ENCODE measurements at regions not wholly inside any gene's neighbourhood (a gene's known extent, or its start where the extent isn't known, plus 50 kb on each side); places are given as distances from the start of the nearest gene placed in this dataset.
A peak's percentile ranks its signal among the peaks of the same experiment; 100 is the strongest.
"Not testable (repeated sequence)": the region's sequence is repeated elsewhere in the genome, so short reads cannot be mapped to it uniquely, and the experiment has no call there.

DNA sequence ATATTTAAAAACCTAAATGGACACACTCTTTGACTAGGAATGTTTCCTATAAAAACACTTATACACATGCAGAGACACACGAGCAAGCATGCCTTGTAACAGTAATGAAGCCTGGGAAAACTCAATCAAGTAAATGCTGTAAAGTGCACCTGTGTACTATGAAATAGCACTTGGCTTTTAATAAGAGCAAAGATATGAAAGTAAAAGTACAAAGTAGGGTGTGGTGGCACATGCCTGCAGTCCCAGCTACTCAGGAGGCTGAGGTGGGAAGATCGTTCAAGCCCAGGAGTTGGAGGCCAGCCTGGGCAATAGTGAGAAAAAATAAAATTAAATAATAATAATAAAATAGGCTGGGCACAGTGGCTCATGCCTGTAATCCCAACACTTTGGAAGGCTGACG, 166.9 kb upstream of the GRK3 start:
- no peak for DNase-seq

DNA sequence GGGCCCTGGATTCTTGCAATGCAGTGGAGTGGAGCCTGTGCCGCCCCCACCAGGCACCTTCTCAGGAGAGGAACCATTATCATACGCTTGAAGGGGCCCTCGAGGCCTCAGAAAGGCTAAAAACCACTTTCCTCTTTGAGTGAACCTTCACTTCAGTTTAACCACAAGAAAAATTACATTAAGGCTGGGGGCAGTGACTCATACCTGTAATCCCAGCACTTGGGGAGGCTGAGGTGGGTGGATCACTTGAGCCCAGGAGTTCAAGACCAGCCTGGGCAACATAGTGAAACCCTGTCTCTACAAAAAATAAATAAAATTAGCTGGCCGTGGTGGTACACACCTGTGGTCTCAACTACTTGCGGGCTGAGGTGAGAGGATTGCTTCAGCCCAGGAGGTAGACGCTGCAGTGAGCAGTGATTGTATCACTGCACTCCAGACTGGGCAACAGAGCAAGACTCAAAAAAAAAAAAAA, 165.8 kb upstream of the GRK3 start:
- peak in 1 of 2 experiments; percentile 11 for DNase-seq

DNA sequence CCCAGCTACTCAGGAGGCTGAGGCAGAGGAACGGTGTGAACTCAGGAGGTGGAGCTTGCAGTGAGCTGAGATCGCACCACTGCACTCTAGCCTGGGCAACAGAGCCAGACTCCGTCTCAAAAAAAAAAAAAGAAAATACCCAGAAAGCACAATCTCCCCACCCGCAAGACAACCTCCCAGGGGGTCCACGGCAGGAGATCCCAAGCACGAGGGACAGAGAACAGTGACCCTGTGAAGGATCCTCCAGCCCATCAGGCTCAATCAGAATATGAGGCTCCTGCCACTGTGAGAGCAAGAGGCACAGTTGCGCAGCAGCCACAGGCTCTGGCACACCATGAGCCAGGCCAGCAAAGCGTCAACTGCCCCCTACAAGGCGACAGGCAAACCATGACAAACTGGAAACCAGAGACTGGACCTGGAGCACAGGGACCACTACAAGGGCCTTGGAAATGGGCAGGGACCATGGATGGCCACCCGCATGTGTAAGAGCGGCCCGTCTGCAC, 164.8 kb upstream of the GRK3 start:
- DNase-seq, result no peak

DNA sequence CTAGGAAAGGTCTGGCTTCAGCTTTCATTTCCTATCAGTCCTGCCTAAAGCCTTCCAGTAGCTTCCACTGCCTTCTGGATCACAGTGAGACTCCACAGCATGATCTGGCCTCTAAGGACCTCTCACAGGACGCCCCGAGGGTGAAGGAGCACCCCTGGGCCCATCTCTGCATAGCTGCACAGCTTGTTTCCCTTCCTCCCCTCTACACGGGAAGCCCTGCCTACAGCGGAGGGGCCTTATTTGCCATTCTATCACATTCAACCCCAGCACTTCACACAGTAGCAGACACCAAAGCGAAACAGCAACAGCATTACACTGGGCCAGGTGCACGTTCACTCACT, 162.3 kb upstream of the GRK3 start:
- no peak for DNase-seq

DNA sequence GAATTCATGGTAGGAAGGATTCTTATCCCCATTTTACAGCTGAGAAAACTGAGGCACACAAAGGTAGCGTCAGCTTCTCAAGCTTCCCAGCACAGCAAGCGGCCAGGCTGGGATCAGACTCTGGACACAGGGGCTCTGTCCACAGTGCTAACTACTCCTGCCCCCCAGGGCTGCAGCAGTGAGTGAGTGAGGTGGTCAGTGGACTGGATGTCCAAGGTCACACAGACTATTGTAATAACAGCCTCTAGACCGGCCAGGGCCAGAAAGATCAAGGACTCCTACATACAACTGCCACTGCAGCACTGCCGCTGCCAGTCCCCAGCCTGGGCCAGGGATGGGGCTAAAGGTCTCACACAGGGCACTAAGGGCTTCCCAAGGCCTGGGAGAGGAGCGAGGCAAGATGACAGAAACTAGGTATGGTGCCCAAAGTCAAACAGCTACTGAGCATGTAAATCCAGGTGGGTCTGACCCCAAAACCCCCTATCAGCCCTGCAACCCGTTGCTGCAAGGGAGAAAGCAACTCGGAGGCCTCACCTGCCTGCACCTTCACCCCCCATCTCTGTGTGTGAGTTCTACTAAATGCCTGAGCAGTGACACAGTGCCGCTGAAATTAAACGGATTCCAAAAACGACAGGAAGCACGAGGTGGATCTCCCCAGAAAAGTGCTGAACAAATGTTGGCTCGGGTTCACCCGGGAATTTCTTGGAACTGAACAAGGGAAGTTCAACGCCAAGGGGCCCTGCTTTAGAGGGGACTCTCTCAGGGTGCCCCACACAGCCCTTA, 161.8 kb upstream of the GRK3 start:
- no peak for DNase-seq

DNA sequence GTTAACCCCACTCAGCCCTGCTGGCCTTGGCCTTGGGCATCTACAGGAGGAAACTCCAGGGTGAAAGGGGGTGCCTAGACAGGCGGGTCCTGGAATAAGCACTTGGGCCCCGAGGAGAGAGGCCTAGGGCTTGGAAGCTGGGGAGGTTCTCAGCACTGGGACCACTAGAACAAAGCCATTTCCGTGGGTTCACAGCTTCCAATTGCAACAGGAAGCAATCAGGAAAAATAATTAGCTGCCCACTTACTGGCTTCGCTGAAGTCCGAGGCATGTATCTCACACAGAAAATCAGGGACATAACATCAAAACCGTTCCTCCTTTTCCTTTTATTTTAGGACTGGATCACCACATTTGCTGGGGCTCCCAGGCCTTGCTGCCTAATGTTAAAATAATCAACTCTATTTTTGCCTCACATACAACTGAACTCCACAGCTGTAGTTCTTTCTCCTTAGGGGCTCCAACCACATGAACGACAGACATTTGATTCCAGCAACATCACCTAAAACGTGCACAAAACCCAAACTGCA, 161.1 kb upstream of the GRK3 start:
- no peak for DNase-seq

DNA sequence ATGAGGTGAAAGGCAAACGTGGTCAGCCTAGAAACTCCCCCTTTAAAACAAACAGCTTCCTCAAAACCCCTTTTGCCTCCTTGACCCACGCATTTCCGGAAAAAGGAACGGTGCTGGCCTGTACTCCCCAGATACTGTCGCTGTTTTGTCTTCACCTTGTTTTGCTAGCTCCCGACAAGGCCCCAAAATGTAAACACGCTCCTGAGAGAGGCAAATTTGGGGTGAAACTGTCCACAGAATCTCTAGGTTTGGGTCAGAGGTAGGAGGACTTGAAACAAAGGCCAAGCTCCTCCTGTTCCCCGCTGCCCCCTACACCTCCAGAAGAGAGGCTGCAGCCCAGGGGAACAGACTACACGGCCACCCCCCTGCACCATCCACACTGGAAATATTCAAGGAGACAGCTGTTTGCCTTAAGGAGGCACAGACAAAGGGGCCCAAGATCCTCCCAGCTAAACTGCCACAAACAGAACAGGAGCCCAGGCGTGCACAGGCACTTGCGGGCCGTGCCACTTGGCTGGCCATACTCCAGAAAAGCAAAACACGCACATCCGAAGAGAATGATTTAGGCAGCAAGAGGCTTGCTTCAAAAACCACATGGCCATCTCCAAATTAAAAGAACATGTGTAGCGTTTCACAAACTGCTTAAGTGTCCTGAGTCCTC, 160.5 kb upstream of the GRK3 start:
- DNase-seq, result no peak

DNA sequence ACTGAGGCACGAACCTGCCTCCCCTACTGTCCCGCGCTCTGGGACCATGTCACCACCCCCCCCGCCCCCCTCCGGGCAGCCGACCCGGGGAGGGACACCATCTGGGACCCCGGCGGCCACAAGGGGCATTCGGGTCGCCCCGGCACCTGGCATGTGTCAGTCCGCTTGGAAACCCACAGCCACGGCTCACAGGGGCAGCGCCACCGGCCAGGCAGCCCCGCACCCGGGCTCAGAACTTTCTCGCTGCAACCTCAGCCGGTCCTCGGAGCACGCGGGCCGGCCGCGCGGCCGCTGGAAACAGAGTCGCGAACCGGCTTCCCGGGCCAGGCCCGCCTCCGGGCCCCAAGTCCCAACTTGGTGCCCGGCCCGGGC, 159.9 kb upstream of the GRK3 start:
- DNase-seq, result no peak

DNA sequence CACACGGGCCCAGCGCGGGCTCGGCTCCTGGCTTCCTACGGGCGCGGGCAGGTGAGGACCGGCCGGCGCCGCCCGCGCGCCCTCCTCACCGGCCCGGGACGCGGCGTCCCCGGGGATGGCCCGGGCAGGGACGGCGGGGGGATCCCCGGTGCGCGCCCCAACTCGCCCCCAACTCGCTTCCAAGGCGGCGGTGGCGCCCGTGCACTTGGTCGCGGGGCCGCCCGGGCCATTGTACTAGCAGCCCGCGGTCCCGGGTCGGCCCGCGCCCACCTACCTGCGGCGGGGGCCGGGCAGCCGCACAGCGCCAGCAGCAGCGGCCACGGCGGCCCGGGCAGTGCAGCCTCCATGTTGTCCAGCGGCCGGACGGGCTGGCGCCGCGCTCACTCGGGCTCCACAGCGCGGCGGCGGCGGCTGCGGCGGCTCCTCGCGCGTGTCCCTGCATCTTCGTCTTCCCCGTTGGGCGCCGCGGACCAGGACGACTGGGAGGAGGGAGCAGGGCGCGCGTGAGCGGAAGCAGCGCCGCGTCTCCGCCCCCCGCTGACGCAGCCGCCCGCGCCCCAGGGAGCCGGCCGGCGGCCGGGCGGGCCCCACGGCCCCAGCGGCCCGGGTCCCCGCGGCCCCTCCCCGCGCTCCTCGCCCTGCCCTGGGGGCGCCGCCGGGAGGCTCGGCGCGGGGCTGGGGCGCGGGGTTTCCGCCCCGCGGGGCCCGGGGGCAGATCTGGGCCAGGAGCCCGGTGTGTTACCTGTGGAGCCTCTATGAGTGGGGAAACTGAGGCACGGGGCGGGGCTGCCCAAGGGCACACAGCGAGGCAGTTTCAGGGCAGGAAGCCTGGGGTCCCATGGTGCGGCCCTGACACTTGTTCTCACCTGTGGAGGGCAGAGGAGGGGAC, 159.3 kb upstream of the GRK3 start:
- peak; percentile 61 to 70 for DNase-seq

DNA sequence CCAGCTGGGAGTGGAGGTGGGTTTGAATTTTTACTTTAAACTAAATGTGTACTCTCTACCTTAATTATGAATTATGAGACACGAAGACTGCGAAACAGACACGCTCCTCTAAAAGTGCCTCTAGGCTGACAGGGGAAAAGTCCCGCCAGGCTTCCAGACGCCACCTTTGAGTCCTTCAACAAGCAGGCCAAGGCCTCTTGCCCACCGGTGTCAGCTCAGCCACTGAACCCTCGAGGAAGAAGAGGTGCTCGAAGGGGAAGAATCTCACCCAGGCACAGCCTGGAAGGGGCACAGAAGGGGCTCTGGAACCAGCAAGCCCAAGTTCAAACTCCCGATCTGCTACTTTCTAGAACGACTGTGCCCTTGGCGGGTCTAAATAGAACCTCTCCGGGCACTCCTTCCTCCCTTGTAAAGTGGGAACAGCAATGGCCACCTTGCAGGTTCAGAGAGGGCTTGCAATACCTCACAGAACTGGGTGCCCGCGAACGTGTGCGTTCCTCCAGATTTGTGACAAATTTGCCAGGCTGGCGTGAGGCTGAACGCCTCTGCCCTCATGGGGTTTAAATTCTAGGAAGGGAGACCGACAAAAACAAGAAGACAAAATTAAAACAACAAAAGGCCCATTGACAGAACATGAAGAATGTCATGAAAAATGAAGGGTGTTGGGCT, 158.5 kb upstream of the GRK3 start:
- DNase-seq, result no peak

DNA sequence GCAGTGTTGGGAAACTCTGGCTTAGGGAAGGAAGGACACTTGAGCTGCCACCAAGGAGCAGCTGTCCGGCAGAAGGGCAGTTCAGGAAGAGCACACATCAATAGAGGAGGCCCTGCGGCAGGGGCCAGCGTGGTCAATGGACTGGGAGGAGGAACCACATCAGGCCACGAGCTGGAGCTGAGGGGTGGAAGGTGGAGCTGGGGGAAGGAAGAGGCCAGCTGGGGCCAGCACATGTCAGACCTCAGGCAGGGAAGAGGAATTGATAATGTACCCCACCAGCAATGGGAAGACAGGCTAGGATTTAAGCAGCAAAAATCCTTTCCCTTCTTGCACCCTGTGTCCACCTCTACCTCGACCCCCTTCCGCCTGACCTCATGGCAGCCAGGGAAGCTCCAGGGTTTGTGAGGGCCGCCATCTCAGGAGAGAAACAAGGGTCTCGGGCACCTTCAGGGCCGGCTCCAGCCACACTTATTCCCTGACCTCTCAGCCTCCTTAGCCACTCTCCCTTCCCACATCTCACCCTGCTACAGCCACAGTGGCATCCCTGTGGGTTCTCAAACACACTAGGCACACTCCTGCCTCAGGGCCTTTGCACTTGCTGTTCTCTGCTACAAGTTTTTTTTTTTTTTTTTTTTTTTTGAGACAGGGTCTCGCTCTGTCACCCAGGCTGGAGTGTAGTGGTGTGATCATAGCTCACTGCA, 157.8 kb upstream of the GRK3 start:
- no peak for DNase-seq

DNA sequence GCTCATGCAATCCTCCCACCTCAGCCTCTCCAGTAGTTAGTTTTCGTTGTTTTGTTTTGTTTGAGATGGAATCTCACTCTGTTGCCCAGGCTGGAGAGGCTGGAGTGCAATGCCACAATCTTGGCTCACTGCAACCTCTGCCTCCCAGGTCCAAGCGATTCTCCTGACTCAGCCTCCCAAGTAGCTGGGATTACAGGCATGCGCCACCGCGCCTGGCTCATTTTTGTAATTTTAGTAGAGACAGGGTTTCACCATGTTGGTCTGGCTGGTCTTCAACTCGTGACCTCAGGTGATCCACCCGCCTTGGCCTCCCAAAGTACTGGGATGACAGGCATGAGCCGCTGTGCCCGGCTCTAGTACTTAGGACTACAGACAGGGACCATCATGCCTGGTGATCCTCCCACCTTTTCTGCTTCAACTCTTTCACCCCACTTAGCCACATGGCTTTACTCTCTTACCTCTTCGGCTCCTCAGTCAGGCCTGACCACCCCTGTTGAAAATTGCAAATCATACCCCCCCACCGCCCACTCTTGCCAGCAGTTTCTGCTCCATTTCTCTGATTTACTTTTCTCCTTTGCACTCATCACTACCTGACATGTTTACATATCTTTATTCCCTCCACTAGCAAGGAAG, 157.1 kb upstream of the GRK3 start:
- no peak for DNase-seq

DNA sequence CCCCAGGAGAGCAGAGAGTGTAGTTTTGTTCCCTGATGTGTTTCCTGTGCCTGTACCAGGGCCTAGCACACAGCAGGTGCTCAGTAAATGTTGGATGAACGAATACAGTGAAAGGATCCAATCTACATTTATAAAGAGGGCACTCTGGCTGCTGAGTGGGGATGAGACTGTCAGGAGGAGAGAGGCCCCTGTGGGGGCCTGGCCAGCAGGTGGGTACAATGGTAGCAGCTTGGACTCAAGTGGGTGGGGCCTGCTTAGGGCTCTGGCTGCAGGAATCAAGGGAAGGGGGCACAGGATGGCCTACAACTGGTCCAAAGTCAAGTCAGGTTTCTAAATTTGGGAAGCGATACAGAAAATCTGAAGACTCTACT, 156.6 kb upstream of the GRK3 start:
- no peak for DNase-seq

DNA sequence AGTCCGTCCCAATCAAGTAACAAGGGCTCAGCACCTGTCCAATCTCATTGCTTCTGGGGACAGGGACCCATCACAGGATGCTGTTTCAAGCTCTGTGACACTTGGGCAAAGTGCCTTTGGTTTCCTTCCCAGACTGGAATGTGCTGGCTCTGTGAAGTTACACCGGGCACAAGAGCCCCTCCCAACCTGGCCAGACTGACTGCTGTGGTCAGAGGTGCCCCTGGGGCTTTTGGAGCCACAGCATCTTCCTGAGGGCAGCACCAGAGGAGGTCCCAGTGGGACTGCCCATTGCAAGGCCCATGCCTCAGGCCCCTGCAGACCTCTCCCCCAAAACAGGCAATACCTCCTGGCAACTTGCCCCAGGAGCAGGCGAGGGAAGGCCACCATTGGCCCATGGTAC, 155.2 kb upstream of the GRK3 start:
- no peak for DNase-seq

DNA sequence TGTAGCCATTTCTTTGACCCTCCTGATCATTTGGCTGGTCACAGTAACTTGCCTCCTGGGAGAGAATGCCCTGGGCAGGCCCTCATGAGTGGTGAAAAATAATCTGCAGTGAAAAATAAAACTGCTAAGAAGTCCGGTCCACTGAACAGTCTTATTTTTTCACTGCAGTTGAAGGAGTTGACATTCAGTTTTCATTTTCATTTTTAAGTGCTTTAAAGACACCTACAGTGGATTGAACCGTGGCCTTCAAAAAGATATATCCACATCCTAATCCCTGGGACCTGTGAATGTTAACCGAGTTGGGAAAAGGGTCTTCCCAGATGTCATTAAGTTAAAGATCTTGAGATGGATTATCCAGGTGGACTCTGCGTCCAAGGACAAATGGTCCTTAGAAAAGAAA, 153.6 kb upstream of the GRK3 start:
- no peak for DNase-seq

DNA sequence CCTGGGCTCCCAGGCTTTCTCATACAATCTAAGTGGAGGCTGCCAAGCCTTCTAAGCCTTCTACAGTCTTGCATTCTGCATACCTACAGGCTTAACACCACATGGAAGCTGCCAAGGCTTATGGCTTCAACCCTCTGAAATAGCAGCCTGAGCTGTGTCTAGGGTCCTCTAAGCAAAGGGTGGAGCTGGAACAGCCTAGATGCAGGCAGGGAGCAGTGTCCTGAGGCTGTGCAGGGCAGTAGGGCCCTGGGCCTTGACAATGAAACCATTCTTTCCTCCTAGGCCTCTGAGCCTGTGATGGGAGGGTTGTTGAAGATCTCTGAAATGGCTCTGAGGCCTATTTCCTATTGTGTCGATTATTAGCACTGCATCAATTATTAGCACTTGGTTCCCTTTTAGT, 150.9 kb upstream of the GRK3 start:
- DNase-seq, result no peak

DNA sequence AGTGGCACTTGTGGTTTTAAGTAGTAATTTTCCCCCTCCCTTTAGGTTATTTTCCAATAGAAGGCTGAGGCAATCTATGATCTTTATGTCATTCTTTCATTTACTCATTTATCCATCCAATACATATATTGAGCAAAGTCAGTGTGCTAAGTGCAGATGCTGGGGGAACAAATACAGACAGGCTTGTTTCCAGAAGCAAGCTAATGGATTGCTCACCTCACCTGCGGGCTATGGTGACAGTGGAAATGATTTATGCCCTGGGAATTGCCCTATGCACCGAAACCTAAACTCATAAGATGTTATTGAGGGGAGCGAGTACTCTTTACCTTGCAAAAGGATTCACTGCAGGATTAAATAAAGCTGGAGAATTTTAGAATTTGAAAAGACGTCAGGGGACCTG, 148.7 kb upstream of the GRK3 start:
- DNase-seq, result not testable (repeated sequence)

DNA sequence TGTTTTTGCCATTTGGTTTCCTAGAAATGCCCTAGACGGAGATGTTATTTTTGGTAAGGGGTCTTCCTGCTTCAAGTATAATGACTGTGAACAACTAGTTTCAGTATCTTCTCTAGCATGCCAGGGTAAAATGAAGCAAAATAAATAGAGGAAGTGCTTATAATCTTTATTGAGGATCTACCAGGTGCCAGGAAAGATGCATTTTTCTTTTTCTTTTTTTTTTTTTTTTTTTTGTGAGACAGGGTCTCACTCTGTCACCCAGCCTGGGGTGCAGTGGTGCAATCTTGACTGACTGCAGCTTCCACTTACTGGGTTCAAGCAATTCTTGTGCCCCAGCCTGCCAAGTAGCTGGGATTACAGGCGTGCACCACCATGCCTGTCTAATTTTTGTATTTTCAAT, 146.6 kb upstream of the GRK3 start:
- DNase-seq, result not testable (repeated sequence)

DNA sequence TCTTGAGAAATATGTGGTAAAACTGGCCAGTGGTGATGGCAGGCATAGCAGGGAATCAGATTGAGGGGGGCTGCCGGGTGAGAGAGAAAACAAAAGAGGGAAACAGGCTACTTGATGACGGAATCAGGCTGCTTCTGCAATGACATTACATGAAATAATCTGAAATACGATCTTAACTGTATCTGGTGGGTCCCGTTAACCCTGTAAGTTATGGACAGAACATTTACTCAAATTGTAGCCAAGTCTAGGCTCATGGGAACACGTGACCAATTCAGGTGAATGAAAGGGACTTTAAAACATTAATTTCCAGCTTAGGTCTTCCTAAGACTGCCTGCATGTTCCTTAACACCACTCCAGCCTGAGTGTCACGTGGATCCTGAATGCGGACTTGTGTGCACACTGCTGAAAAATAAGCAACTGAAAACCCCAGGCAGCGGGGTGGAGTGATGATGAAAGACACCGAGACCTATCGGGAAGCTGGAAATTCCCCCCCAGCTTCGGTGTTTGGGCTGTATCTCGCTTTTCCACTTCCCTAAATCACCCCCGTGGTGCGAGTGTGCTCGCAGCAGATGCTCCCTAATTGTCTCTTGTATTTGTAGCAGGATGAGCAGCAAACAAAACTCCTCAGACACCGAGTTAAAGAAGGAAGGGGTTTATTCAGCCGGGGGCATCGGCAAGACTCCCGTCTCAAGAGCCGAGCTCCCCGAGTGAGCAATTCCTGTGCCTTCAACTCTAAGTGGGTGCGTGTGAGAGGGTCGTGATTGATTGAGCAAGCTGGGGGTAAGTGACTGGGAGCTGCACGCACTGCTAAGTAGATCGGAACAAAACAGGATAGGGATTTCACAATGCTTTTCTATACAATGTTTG, 145.0 kb upstream of the GRK3 start:
- no peak for DNase-seq

DNA sequence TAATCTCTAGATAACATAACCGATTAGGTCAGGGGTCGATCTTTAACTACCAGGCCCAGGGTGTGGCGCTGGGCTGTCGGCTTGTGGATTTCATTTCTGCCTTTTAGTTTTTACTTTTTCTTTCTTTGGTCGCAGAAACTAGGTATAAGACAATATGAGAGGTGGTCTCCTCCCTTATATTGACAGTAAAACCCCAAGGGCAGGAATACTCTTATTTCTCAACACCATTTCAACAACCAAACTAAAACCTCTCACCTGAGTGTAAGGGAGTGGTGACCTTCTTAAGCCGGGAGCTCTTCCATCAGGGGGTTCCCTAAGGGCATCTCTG, 144.4 kb upstream of the GRK3 start:
- DNase-seq, result not testable (repeated sequence)

DNA sequence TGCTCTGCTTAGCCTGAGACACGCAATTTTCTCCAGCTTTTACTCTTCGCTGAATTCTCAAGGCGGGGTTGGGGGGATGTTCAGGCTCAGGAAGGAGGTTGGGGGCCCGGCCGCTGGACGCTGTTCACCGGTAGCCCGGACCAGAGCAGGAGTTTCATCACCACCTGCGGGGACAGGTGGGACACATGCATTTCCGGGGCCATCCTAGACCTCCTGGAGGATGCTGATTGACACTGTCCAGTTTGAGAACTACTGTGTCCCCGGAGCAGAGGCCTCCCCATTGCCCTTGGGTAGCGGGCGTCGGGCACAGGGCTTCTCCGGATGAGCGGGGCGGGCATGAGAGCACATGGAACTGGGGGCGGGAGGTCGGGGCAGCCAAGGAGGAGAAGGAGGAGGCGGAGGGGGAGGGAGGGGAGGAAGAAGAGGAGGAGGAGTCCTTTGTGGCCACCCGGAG, 144.0 kb upstream of the GRK3 start:
- no peak for DNase-seq

Data from stimulated activated CD4-positive, alpha-beta T cell treated with anti-CD3 and anti-CD28 coated beads, Interleukin-4, amount 100 ng/mL, for 4 hours (primary cell).